ENCODE measurements at regions not wholly inside any gene's neighbourhood (a gene's known extent, or its start where the extent isn't known, plus 50 kb on each side); places are given as distances from the start of the nearest gene placed in this dataset.

GRCh38 chr4:34289962-34290361, 1954.4 kb downstream of the ARAP2 start:
- Histone ChIP-seq H2BK20ac (ENCODE audit: low read length) (no peak overlapping the region), H2AFZ (ENCODE audit: low read length) (no peak overlapping the region), H4K91ac (replicated peaks; ENCODE audit: insufficient read length, low read length) (no peak overlapping the region), H2BK120ac (replicated peaks; ENCODE audit: low read depth, low read length) (no peak overlapping the region), H3K79me2 (ENCODE audit: control insufficient read depth in 1 of 2, insufficient read depth in 2 of 2, low read length in 2 of 2) (no peaks in the 10 kb centered on the region), H3K23me2 (ENCODE audit: low read depth, low read length) (no peaks in the 10 kb centered on the region), H3K27ac (ENCODE audit: low read depth, low read length) (no peak overlapping the region), H3K56ac (replicated peaks; ENCODE audit: insufficient read length, low read depth, low read length) (no peak overlapping the region), H3K4me2 (ENCODE audit: insufficient read depth in 1 of 2, low read depth in 2 of 2, low read length in 2 of 2) (no peak overlapping the region), H2BK5ac (ENCODE audit: low read depth, low read length) (no peak overlapping the region), H3K79me1 (ENCODE audit: low read depth, low read length) (no peaks in the 10 kb centered on the region), H4K20me1 (replicated peaks in 1 of 2; ENCODE audit: control insufficient read depth in 1 of 2, insufficient read depth in 2 of 2, low read length in 2 of 2) (no peaks in the 10 kb centered on the region), H2AK5ac (ENCODE audit: low read depth, low read length) (no peak overlapping the region), H3K27me3 (replicated peaks in 1 of 4; ENCODE audit: control insufficient read depth in 3 of 4, extremely low read depth in 1 of 4, insufficient read depth in 3 of 4, low read length in 3 of 4) (peaks cover 0 to 1% (median 0%) of the 10 kb centered on the region in 4 experiments; a peak in 1 of 7 replicates), H2BK12ac (ENCODE audit: low read depth, low read length) (no peak overlapping the region), H3K9me3 (ENCODE audit: insufficient read depth in 2 of 2, low read depth in 1 of 2, low read length in 1 of 2) (no peaks in the 10 kb centered on the region), H3K4me1 (replicated peaks in 1 of 4; ENCODE audit: control insufficient read depth in 3 of 4, insufficient read depth in 4 of 4, low read length in 3 of 4) (no peaks in the 10 kb centered on the region), H3K4ac (replicated peaks; ENCODE audit: insufficient read length, low read depth, low read length) (no peak overlapping the region), H3K23ac (ENCODE audit: insufficient read length) (no peak overlapping the region), H3K9ac (replicated peaks in 1 of 4; ENCODE audit: extremely low read depth in 1 of 4, low read depth in 3 of 4, low read length in 3 of 4) (no peak overlapping the region), H4K5ac (ENCODE audit: insufficient read length, low read depth, low read length) (no peak overlapping the region), H3K36me3 (ENCODE audit: control insufficient read depth in 2 of 4, insufficient read depth in 4 of 4, low read length in 3 of 4) (no peaks in the 10 kb centered on the region), H4K8ac (ENCODE audit: extremely low read depth, insufficient read depth, low read length) (no peak overlapping the region), H3K4me3 (ENCODE audit: extremely low read depth in 1 of 4, insufficient read depth in 2 of 4, low read depth in 3 of 4, low read length in 4 of 4) (no peak overlapping the region), H3K14ac (ENCODE audit: insufficient read length) (no peak overlapping the region), H3K18ac (ENCODE audit: extremely low read depth, low read length) (no peak overlapping the region), H2BK15ac (ENCODE audit: low read length) (no peak overlapping the region)
- ChIA-PET CTCF (ENCODE audit: partially characterized antibody) (interaction anchor here (0.6 kb wide), 1 partner anchor 95 kb away, joined by 3 read pairs; no protein-coding TSS in a partner anchor), POLR2A (ENCODE audit: partially characterized antibody) (no interaction called here)
- DNase-seq (ENCODE audit: low read depth in 1 of 2, low spot score in 2 of 2) (no peak), FAIRE-seq (no peak)
- TF ChIP-seq SP1 (IDR thresholded peaks at IDR 0.05; ENCODE audit: low read depth, low read length) (no peak), CEBPB (IDR thresholded peaks at IDR 0.05; ENCODE audit: low read depth, low read length) (no peak)
